Rectal smooth muscle tissue (tissue), 1 donor: ENCODE measurements at regions not wholly inside any gene's neighbourhood (a gene's known extent, or its start where the extent isn't known, plus 50 kb on each side); places are given as distances from the start of the nearest gene placed in this dataset.
"Not testable (repeated sequence)": the region's sequence is repeated elsewhere in the genome, so short reads cannot be mapped to it uniquely, and the experiment has no call there.

ENCODE experiments used
- H3K27ac ChIP-seq: one replicate; pipeline ENCODE4 v1.7.0; 2013; ENCODE audit warnings: low read depth, low read length, inconsistent platforms
- H3K27me3 ChIP-seq: one replicate; pipeline ENCODE4 v1.7.0; 2013; ENCODE audit warnings: low read length; ENCODE audit not compliant: control insufficient read depth, insufficient read depth
- H3K36me3 ChIP-seq: one replicate; pipeline ENCODE4 v1.7.0; 2013; ENCODE audit warnings: low read length; ENCODE audit not compliant: control insufficient read depth, insufficient read depth
- H3K4me1 ChIP-seq: one replicate; pipeline ENCODE4 v1.7.0; 2013; ENCODE audit warnings: low read length; ENCODE audit not compliant: control insufficient read depth, insufficient read depth
- H3K4me3 ChIP-seq: one replicate; pipeline ENCODE4 v1.7.0; 2013; ENCODE audit warnings: low read length
- H3K9ac ChIP-seq: one replicate; pipeline ENCODE4 v1.7.0; 2013; ENCODE audit warnings: low read length

- H3K4me3 ChIP-seq, H3K27ac ChIP-seq, H3K36me3 ChIP-seq, H3K27me3 ChIP-seq, H3K4me1 ChIP-seq, H3K9ac ChIP-seq: not testable (repeated sequence)
Measured at GRCh38 chr12:27857006-27857405, 77.0 kb upstream of the MANSC4 start.

- no peaks in the 10 kb centered on the region for H3K4me1 ChIP-seq
- no peak overlapping the region for H3K9ac ChIP-seq
- no peak overlapping the region for H3K4me3 ChIP-seq
- H3K36me3 ChIP-seq = no peaks in the 10 kb centered on the region
- H3K27ac ChIP-seq = no peak overlapping the region
- no peaks in the 10 kb centered on the region for H3K27me3 ChIP-seq
Measured at GRCh38 chr12:27852742-27853141, 72.7 kb upstream of the MANSC4 start.
